Left lung (tissue), 4 donors: ENCODE measurements at regions not wholly inside any gene's neighbourhood (a gene's known extent, or its start where the extent isn't known, plus 50 kb on each side); places are given as distances from the start of the nearest gene placed in this dataset.
A peak's percentile ranks its signal among the peaks of the same experiment; 100 is the strongest.
"Not testable (repeated sequence)": the region's sequence is repeated elsewhere in the genome, so short reads cannot be mapped to it uniquely, and the experiment has no call there.

Source experiments
- ATAC-seq: fragments of 200-7000 bp; cut with Tn5 transposase; one replicate; pipeline ENCODE4 v1.9.1; 2020; ENCODE audit warnings: moderate library complexity
- DNase-seq, 4 donors: peaks; one replicate each; pipeline ENCODE4 v3.0.0-alpha.2; 2013 to 2020
- H3K27ac ChIP-seq, 2 donors: fragments of 200-600 bp; sonication (generic) in 1 of 2; one replicate each; pipeline versions ENCODE4 v1.5.0 to v1.8.0; 2020 to 2021
- H3K27me3 ChIP-seq, 2 donors: fragments of 200-600 bp; sonication (generic) in 1 of 2; one replicate each; pipeline versions ENCODE4 v1.5.0 to v1.8.0; 2020 to 2021
- H3K36me3 ChIP-seq, 2 donors: fragments of 200-600 bp; sonication (generic) in 1 of 2; one replicate each; pipeline versions ENCODE4 v1.5.0 to v1.8.0; 2020 to 2021
- H3K4me1 ChIP-seq, 2 donors: fragments of 200-600 bp; one replicate each; pipeline ENCODE4 v1.8.0; 2021
- H3K4me3 ChIP-seq, 2 donors: fragments of 200-600 bp; sonication (generic) in 1 of 2; one replicate each; pipeline versions ENCODE4 v1.5.0 to v1.8.0; 2020 to 2021; ENCODE audit warnings: mild to moderate bottlenecking in 1 of 2
- H3K9me3 ChIP-seq, 2 donors: fragments of 200-600 bp; sonication (generic) in 1 of 2; one replicate each; pipeline versions ENCODE4 v1.5.0 to v1.8.0; 2020 to 2021
- CTCF ChIP-seq, 2 donors: fragments of 200-600 bp; sonication (generic) in 1 of 2; IDR thresholded peaks; one replicate each; pipeline versions ENCODE4 v1.5.0 to v1.8.0; 2021; ENCODE audit warnings: antibody characterized with exemption in 2 of 2
- intact Hi-C, 2 donors: fragments of 100-400 bp; cut with DNase I; formaldehyde crosslinking; loops; one replicate each; pipeline versions ENCODE4 v1.11.2 to v1.14.2; 2022
- donor health status: DM: no; HTN: yes; CAD: no.
- donor health status: DM: no; HTN: no; CAD: no.

- intact Hi-C loops = no loop called here
- ATAC-seq = no peak
- Histone ChIP-seq H3K36me3 (no peaks in the 10 kb centered on the region), H3K4me1 (no peaks in the 10 kb centered on the region), H3K4me3 (no peak overlapping the region), H3K27ac (no peak overlapping the region), H3K9me3 (no peaks in the 10 kb centered on the region), H3K27me3 (no peaks in the 10 kb centered on the region)
- DNase-seq = peak in 1 of 4 donors; percentile 15
- TF ChIP-seq CTCF (IDR thresholded peaks at IDR 0.05) = no peak
Measured at GRCh38 chr4:130074096-130074495, 978.1 kb downstream of the C4orf33 start.

GRCh38 chr4:130077275-130077674, 981.3 kb downstream of the C4orf33 start:
- TF ChIP-seq CTCF (IDR thresholded peaks at IDR 0.05) = no peak
- ATAC-seq = no peak
- Histone ChIP-seq H3K9me3 (no peaks in the 10 kb centered on the region), H3K27ac (no peak overlapping the region), H3K36me3 (no peaks in the 10 kb centered on the region), H3K27me3 (no peaks in the 10 kb centered on the region), H3K4me1 (no peaks in the 10 kb centered on the region), H3K4me3 (no peak overlapping the region)
- intact Hi-C loops = no loop called here
- no peak for DNase-seq

- ATAC-seq, DNase-seq, H3K27ac ChIP-seq, H3K4me3 ChIP-seq, H3K9me3 ChIP-seq, intact Hi-C loops, H3K36me3 ChIP-seq, H3K4me1 ChIP-seq, H3K27me3 ChIP-seq: not testable (repeated sequence)
Measured at GRCh38 chr4:130079027-130079426, 983.1 kb downstream of the C4orf33 start.

GRCh38 chr4:130080872-130081451, 985.0 kb downstream of the C4orf33 start:
- Histone ChIP-seq H3K27ac (no peak overlapping the region), H3K9me3 (no peaks in the 10 kb centered on the region), H3K27me3 (no peaks in the 10 kb centered on the region), H3K4me3 (no peak overlapping the region), H3K4me1 (no peaks in the 10 kb centered on the region), H3K36me3 (no peaks in the 10 kb centered on the region)
- no peak for ATAC-seq
- TF ChIP-seq CTCF (IDR thresholded peaks at IDR 0.05) = no peak
- intact Hi-C loops = no loop called here
- no peak for DNase-seq

- DNase-seq = peak in 1 of 4 donors; percentile 72
- ATAC-seq = no peak
- intact Hi-C loops = no loop called here
Measured at GRCh38 chr4:130090427-130090826, 994.5 kb downstream of the C4orf33 start.

More at GRCh38 chr4:130090427-130090826, 994.5 kb downstream of the C4orf33 start:
- Histone ChIP-seq H3K36me3 (no peaks in the 10 kb centered on the region), H3K9me3 (peaks cover 0 to 2% of the 10 kb centered on the region in 2 donors), H3K27me3 (no peaks in the 10 kb centered on the region), H3K4me1 (no peaks in the 10 kb centered on the region), H3K4me3 (no peak overlapping the region), H3K27ac (no peak overlapping the region)
- TF ChIP-seq CTCF (IDR thresholded peaks at IDR 0.05) = no peak
